ENCODE measurements at regions not wholly inside any gene's neighbourhood (a gene's known extent, or its start where the extent isn't known, plus 50 kb on each side); places are given as distances from the start of the nearest gene placed in this dataset.

DNA sequence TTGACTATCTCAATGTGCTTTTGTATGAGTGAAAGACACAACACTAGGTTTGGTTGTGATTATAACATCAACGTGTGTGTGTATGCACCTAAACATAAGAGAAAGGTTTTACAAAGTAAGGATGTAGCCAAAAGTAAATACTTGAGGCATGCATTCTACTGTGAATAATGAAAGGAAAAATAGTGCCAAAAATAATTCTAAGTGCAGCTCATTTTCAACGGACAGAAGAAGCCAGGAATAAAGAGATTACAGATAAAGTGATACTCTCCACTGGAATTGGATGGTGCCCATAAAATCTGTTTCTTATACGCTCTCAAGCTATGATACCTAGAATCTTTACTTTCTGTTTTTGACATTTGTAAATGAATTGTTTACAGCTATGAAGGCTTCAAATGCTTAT lies 135.0 kb upstream of the TMEM72 start:
- TF ChIP-seq, protein P1, sequence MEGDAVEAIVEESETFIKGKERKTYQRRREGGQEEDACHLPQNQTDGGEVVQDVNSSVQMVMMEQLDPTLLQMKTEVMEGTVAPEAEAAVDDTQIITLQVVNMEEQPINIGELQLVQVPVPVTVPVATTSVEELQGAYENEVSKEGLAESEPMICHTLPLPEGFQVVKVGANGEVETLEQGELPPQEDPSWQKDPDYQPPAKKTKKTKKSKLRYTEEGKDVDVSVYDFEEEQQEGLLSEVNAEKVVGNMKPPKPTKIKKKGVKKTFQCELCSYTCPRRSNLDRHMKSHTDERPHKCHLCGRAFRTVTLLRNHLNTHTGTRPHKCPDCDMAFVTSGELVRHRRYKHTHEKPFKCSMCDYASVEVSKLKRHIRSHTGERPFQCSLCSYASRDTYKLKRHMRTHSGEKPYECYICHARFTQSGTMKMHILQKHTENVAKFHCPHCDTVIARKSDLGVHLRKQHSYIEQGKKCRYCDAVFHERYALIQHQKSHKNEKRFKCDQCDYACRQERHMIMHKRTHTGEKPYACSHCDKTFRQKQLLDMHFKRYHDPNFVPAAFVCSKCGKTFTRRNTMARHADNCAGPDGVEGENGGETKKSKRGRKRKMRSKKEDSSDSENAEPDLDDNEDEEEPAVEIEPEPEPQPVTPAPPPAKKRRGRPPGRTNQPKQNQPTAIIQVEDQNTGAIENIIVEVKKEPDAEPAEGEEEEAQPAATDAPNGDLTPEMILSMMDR (IDR thresholded peaks at IDR 0.05) = no peak
- TF ChIP-seq POLR2A (IDR thresholded peaks at IDR 0.05) = no peak

All from uterus (tissue), 2 donors.